Activated naive CD8-positive, alpha-beta T cell treated with anti-CD3 and anti-CD28 coated beads, Interleukin-2, amount 10 ng/mL, durations not matched to agents 7 days and 5 days (primary cell): ENCODE measurements at regions not wholly inside any gene's neighbourhood (a gene's known extent, or its start where the extent isn't known, plus 50 kb on each side); places are given as distances from the start of the nearest gene placed in this dataset.

ENCODE experiments used
- ATAC-seq: fragments of 150-1000 bp; cut with Tn5 transposase; one replicate; pipeline ENCODE4 v1.10.0; 2021; ENCODE audit warnings: low read depth, moderate library complexity
- POLR2A ChIA-PET: fragments of 350-600 bp; sonication (Branson Sonifier 250); formaldehyde crosslinking; loops from one replicate; lab custom pipeline; 2021; ENCODE audit warnings: antibody characterized with exemption; lab: Charles Lee
- DNase-seq: peaks from one replicate; pipeline ENCODE4 v3.0.0; 2021
- H3K27ac Mint-ChIP-seq: one replicate; pipeline ENCODE4 v1.8.0; 2022; ENCODE audit warnings: mild to moderate bottlenecking, mixed read lengths
- H3K27me3 Mint-ChIP-seq: one replicate; pipeline ENCODE4 v1.8.0; 2022; ENCODE audit warnings: mild to moderate bottlenecking, moderate library complexity, mixed read lengths
- H3K36me3 Mint-ChIP-seq: one replicate; pipeline ENCODE4 v1.8.0; 2021; ENCODE audit warnings: mild to moderate bottlenecking, mixed read lengths
- H3K4me1 Mint-ChIP-seq: one replicate; pipeline ENCODE4 v1.8.0; 2021; ENCODE audit warnings: mixed read lengths
- H3K4me3 Mint-ChIP-seq: one replicate; pipeline ENCODE4 v1.8.0; 2022; ENCODE audit warnings: mild to moderate bottlenecking, moderate library complexity, mixed read lengths
- H3K9me3 Mint-ChIP-seq: one replicate; pipeline ENCODE4 v1.8.0; 2021; ENCODE audit warnings: mixed read lengths

GRCh38 chr10:35696392-35697287, 54.5 kb upstream of the FZD8 start:
- no peaks in the 10 kb centered on the region for H3K4me1 Mint-ChIP-seq
- no peaks in the 10 kb centered on the region for H3K9me3 Mint-ChIP-seq
- H3K27ac Mint-ChIP-seq = no peak overlapping the region
- no peaks in the 10 kb centered on the region for H3K27me3 Mint-ChIP-seq
- no peak overlapping the region for H3K4me3 Mint-ChIP-seq
- H3K36me3 Mint-ChIP-seq = no peaks in the 10 kb centered on the region
- ATAC-seq = no peak
- POLR2A ChIA-PET = no interaction called here
- DNase-seq = no peak

GRCh38 chr10:35693800-35694199, 51.7 kb upstream of the FZD8 start:
- POLR2A ChIA-PET = no interaction called here
- no peaks in the 10 kb centered on the region for H3K4me1 Mint-ChIP-seq
- H3K36me3 Mint-ChIP-seq = no peaks in the 10 kb centered on the region
- H3K4me3 Mint-ChIP-seq = no peak overlapping the region
- DNase-seq (no peak), ATAC-seq (no peak)
- H3K27ac Mint-ChIP-seq = no peak overlapping the region
- no peaks in the 10 kb centered on the region for H3K27me3 Mint-ChIP-seq
- H3K9me3 Mint-ChIP-seq = no peaks in the 10 kb centered on the region
